GM12878 (cell line): ENCODE measurements at regions not wholly inside any gene's neighbourhood (a gene's known extent, or its start where the extent isn't known, plus 50 kb on each side); places are given as distances from the start of the nearest gene placed in this dataset.

Experiments used
- ATF7 ChIP-seq: fragments of 450-650 bp; IDR thresholded peaks from 2 replicates; pipeline ENCODE4 v1.6.1; 2016; ENCODE audit warnings: low read depth, mild to moderate bottlenecking
- HDAC2 ChIP-seq: fragments of 200-600 bp; sonication (generic); IDR thresholded peaks from 2 replicates; pipeline ENCODE4 v1.6.1; 2017
- HDAC6 ChIP-seq: fragments of 200-600 bp; sonication (generic); IDR thresholded peaks from one replicate; pipeline ENCODE4 v1.8.0; 2017; ENCODE audit warnings: antibody characterized with exemption; ENCODE audit not compliant: unreplicated experiment
- JUNB ChIP-seq: IDR thresholded peaks from 2 replicates; pipeline ENCODE4 v1.6.1; 2016; ENCODE audit warnings: antibody characterized with exemption, mild to moderate bottlenecking
- NFIC ChIP-seq: IDR thresholded peaks from 2 replicates; pipeline ENCODE4 v1.6.1; 2012; ENCODE audit warnings: low read depth, mild to moderate bottlenecking, inconsistent platforms, low read length, moderate library complexity
- NFYA ChIP-seq: IDR thresholded peaks from 2 replicates; pipeline ENCODE4 v1.6.1; 2011; ENCODE audit warnings: low read depth, mild to moderate bottlenecking, low read length, improper control_type of control experiment, borderline replicate concordance
- NKRF ChIP-seq: fragments of 450-650 bp; conservative IDR thresholded peaks from 2 replicates; pipeline ENCODE4 v1.6.1; 2017; ENCODE audit warnings: mild to moderate bottlenecking, moderate library complexity
- PAX8 ChIP-seq: fragments of 450-650 bp; IDR thresholded peaks from 2 replicates; pipeline ENCODE4 v1.6.1; 2017; ENCODE audit warnings: mild to moderate bottlenecking, moderate library complexity
- PKNOX1 ChIP-seq: fragments of 450-650 bp; IDR thresholded peaks from 2 replicates; pipeline ENCODE4 v1.6.1; 2016; ENCODE audit warnings: mild to moderate bottlenecking
- RCOR1 ChIP-seq: conservative IDR thresholded peaks from 2 replicates; pipeline ENCODE4 v1.6.1; 2012; ENCODE audit warnings: low read depth, low read length, improper control_type of control experiment
- SIN3A ChIP-seq: IDR thresholded peaks from 2 replicates; pipeline ENCODE4 v1.6.1; 2012; ENCODE audit warnings: low read depth, low read length, improper control_type of control experiment
- SKIL ChIP-seq: fragments of 450-650 bp; IDR thresholded peaks from 2 replicates; pipeline ENCODE4 v1.6.1; 2017; ENCODE audit warnings: mild to moderate bottlenecking, low read depth, inconsistent platforms; ENCODE audit not compliant: poor library complexity, severe bottlenecking
- SMAD1 ChIP-seq: fragments of 450-650 bp; IDR thresholded peaks from 2 replicates; pipeline ENCODE4 v1.6.1; 2018; ENCODE audit warnings: mild to moderate bottlenecking, low read depth; ENCODE audit not compliant: partially characterized antibody
- SMAD5 ChIP-seq: IDR thresholded peaks from 2 replicates; pipeline ENCODE4 v1.6.1; 2016; ENCODE audit warnings: antibody characterized with exemption, low read depth
- SREBF1 ChIP-seq: IDR thresholded peaks from 2 replicates; pipeline ENCODE4 v1.6.1; 2012; ENCODE audit warnings: mild to moderate bottlenecking, low read length
- SUZ12 ChIP-seq: fragments of 200-600 bp; sonication (generic); IDR thresholded peaks from one replicate; pipeline ENCODE4 v1.6.1; 2018; ENCODE audit warnings: antibody characterized with exemption, mild to moderate bottlenecking; ENCODE audit not compliant: unreplicated experiment
- TCF7 ChIP-seq: IDR thresholded peaks from 2 replicates; pipeline ENCODE4 v1.6.1; 2014; ENCODE audit warnings: antibody characterized with exemption, borderline replicate concordance
- YY1 ChIP-seq: IDR thresholded peaks from 2 replicates; pipeline ENCODE4 v1.6.1; 2011; ENCODE audit warnings: low read depth, mild to moderate bottlenecking, low read length
- ZNF217 ChIP-seq: fragments of 450-650 bp; IDR thresholded peaks from 2 replicates; pipeline ENCODE4 v1.6.1; 2017; ENCODE audit warnings: antibody characterized with exemption, mild to moderate bottlenecking
- TF ChIP-seq, protein P1 (sequence below): IDR thresholded peaks from 2 replicates; pipeline ENCODE4 v1.6.1; 2011; ENCODE audit warnings: low read depth, low read length, improper control_type of control experiment, borderline replicate concordance
- TF ChIP-seq, protein P2 (sequence below): fragments of 450-650 bp; IDR thresholded peaks from 2 replicates; pipeline ENCODE4 v1.6.1; 2016; ENCODE audit warnings: mild to moderate bottlenecking

DNA sequence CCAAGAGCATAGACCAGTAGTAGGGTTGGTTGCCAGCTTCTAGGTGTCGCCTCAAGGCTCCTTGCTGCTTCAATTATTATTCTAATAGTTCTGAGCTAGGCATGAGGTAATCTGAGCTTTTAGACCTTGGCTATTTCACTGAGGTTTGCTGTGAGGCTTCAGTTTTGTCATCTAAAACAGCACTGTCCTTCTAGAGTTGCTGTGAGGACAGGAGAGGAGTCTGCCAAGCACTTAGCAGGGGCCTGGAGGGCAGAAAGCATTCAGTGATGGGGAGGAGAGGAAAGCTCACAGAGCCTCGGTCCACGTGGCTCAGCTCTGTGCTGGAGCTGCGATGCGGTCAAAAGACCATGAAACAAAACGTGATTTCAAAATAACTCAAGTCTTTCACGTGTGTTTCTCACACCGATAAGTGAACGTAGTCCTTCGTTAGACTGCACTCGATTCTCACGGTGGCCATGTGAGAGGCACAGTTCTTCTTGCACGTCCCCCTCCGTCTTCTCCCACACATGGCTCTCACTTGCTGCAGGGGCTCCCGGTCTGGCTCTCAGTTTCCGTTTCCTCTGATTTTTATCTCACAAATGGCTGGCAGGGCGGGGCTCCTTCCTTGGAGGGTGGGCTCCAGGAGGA is 113.7 kb downstream of the B3GNT2 start (continued):
- TF ChIP-seq, protein P1, sequence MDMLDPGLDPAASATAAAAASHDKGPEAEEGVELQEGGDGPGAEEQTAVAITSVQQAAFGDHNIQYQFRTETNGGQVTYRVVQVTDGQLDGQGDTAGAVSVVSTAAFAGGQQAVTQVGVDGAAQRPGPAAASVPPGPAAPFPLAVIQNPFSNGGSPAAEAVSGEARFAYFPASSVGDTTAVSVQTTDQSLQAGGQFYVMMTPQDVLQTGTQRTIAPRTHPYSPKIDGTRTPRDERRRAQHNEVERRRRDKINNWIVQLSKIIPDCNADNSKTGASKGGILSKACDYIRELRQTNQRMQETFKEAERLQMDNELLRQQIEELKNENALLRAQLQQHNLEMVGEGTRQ: no peak; the same call in 1 of the 2 replicates
- TF ChIP-seq SIN3A (no peak), JUNB (peak; percentile 64; the same call in 1 of the 2 replicates), SREBF1 (no peak), RCOR1 (no peak), TCF7 (no peak), YY1 (peak; percentile 80), SMAD5 (no peak), HDAC6 (no peak), NFIC (no peak), NKRF (no peak), SMAD1 (peak; percentile 50), SUZ12 (no peak), ATF7 (peak; percentile 85), PKNOX1 (no peak), HDAC2 (no peak), NFYA (no peak), SKIL (peak; percentile 90), PAX8 (no peak), ZNF217 (no peak)
- TF ChIP-seq, protein P2, sequence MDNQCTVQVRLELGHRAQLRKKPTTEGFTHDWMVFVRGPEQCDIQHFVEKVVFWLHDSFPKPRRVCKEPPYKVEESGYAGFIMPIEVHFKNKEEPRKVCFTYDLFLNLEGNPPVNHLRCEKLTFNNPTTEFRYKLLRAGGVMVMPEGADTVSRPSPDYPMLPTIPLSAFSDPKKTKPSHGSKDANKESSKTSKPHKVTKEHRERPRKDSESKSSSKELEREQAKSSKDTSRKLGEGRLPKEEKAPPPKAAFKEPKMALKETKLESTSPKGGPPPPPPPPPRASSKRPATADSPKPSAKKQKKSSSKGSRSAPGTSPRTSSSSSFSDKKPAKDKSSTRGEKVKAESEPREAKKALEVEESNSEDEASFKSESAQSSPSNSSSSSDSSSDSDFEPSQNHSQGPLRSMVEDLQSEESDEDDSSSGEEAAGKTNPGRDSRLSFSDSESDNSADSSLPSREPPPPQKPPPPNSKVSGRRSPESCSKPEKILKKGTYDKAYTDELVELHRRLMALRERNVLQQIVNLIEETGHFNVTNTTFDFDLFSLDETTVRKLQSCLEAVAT: peak; percentile 77; the same call in 1 of the 2 replicates
